GM12878 (cell line): ENCODE measurements at regions not wholly inside any gene's neighbourhood (a gene's known extent, or its start where the extent isn't known, plus 50 kb on each side); places are given as distances from the start of the nearest gene placed in this dataset.

Source experiments
- ATAC-seq: fragments of 200-7000 bp; cut with Tn5 transposase; 3 replicates; pipeline ENCODE4 v1.9.1; 2020; ENCODE audit warnings: mild to moderate bottlenecking, moderate library complexity
- BruUV-seq: library from RNA; stranded (reverse); fragments of 400-500 nt; replicated peaks from 2 replicates; lab custom pipeline; 2021; lab: Mats Ljungman, UMichigan
- CTCF ChIA-PET: fragments of 300-600 bp; sonication (Branson Sonifier 250); formaldehyde crosslinking; extraction: SDS; loops from one replicate; lab custom pipeline; 2021; ENCODE audit warnings: inconsistent platforms; lab: Yijun Ruan, JAX
- POLR2A ChIA-PET: fragments of 350-600 bp; formaldehyde crosslinking; extraction: SDS; loops from one replicate; lab custom pipeline; 2021; ENCODE audit warnings: inconsistent platforms; lab: Charles Lee
- RAD21 ChIA-PET: fragments of 300-600 bp; sonication (Branson Sonifier 250); formaldehyde crosslinking; loops from one replicate; lab custom pipeline; 2023; ENCODE audit warnings: antibody characterized with exemption; ENCODE audit not compliant: unreplicated experiment; lab: Charles Lee
- SMC1A ChIA-PET: fragments of 300-600 bp; sonication (Branson Sonifier 250); formaldehyde crosslinking; loops from one replicate; lab custom pipeline; 2023; ENCODE audit not compliant: unreplicated experiment, uncharacterized antibody; lab: Charles Lee
- DNase-seq: peaks from one replicate; pipeline ENCODE4 v3.0.0-alpha.2; 2011; ENCODE audit warnings: low read depth, low spot score
- FAIRE-seq: peaks from 3 replicates; lab custom pipeline; 2011; peaks lifted over from hg19 to GRCh38; lab: Jason Lieb, UNC
- H2AFZ ChIP-seq: 2 replicates; pipeline ENCODE4 v1.6.0; 2011; ENCODE audit warnings: low read depth, low read length, control low read depth; ENCODE audit not compliant: control insufficient read depth
- H3K27ac ChIP-seq: 2 replicates; pipeline ENCODE4 v1.5.1; 2011; ENCODE audit warnings: control low read depth; ENCODE audit not compliant: control insufficient read depth, insufficient read depth
- H3K27me3 ChIP-seq, 2 experiments: replicated peaks in 1 of 2; 2 replicates each; pipeline versions ENCODE4 v1.6.0 to v1.6.1; 2011; ENCODE audit warnings: low read length in 1 of 2; ENCODE audit not compliant: control insufficient read depth in 2 of 2, insufficient read depth in 2 of 2
- H3K36me3 ChIP-seq, 2 experiments: 2 replicates each; pipeline ENCODE4 v1.5.1; 2011; ENCODE audit warnings: low read length in 1 of 2; ENCODE audit not compliant: control insufficient read depth in 2 of 2, insufficient read depth in 2 of 2
- H3K4me1 ChIP-seq: 2 replicates; pipeline ENCODE4 v1.6.1; 2011; ENCODE audit warnings: mild to moderate bottlenecking, low read length, moderate library complexity, mixed read lengths; ENCODE audit not compliant: control insufficient read depth, insufficient read depth
- H3K4me2 ChIP-seq: 2 replicates; pipeline ENCODE4 v1.6.0; 2011; ENCODE audit warnings: control low read depth; ENCODE audit not compliant: control insufficient read depth, insufficient read depth
- H3K4me3 ChIP-seq: fragments of 200-600 bp; sonication (generic); 2 replicates; pipeline ENCODE4 v1.5.1; 2016
- H3K79me2 ChIP-seq: 2 replicates; pipeline ENCODE4 v1.6.0; 2011; ENCODE audit warnings: low read length; ENCODE audit not compliant: control insufficient read depth, insufficient read depth
- H3K9ac ChIP-seq: 2 replicates; pipeline ENCODE4 v1.8.0; 2011; ENCODE audit warnings: low read length, control low read depth, mixed read lengths; ENCODE audit not compliant: control insufficient read depth, insufficient read depth
- H3K9me3 ChIP-seq: replicated peaks from 3 replicates; pipeline ENCODE4 v1.5.1; 2011; ENCODE audit warnings: mild to moderate bottlenecking, low read length; ENCODE audit not compliant: control insufficient read depth, insufficient read depth
- H4K20me1 ChIP-seq: 2 replicates; pipeline ENCODE4 v1.6.0; 2011; ENCODE audit not compliant: control insufficient read depth, insufficient read depth
- CBX3 ChIP-seq: fragments of 200-600 bp; sonication (generic); IDR thresholded peaks from 2 replicates; pipeline ENCODE4 v1.6.1; 2016; ENCODE audit warnings: low read depth, borderline replicate concordance
- CHD1 ChIP-seq: IDR thresholded peaks from 2 replicates; pipeline ENCODE4 v1.6.1; 2012; ENCODE audit warnings: low read depth, low read length, improper control_type of control experiment
- CHD4 ChIP-seq: fragments of 200-600 bp; sonication (generic); IDR thresholded peaks from 2 replicates; pipeline ENCODE4 v1.6.1; 2016; ENCODE audit warnings: mild to moderate bottlenecking
- FOS ChIP-seq: IDR thresholded peaks from 3 replicates; pipeline ENCODE4 v1.6.1; 2011; ENCODE audit warnings: borderline replicate concordance; ENCODE audit not compliant: insufficient read length; ENCODE audit errors: extremely low read depth
- HDGF ChIP-seq: fragments of 450-650 bp; IDR thresholded peaks from 2 replicates; pipeline ENCODE4 v1.6.1; 2016; ENCODE audit warnings: antibody characterized with exemption
- MTA2 ChIP-seq: fragments of 450-650 bp; IDR thresholded peaks from 2 replicates; pipeline ENCODE4 v1.6.1; 2016; ENCODE audit warnings: low read depth, mild to moderate bottlenecking, moderate library complexity
- WGBS: methylation state at CpG from one replicate; pipeline ENCODE4 v1.1.6; 2016; ENCODE audit warnings: low lambda C conversion rate; ENCODE audit not compliant: insufficient replicate concordance, insufficient coverage; ENCODE audit errors: missing lambda C conversion rate; 5-methylcytosine and 5-hydroxymethylcytosine counted together
- in situ Hi-C: fragments of 300-500 bp; cut with MboI; formaldehyde crosslinking; loops from 9 replicates; pipeline ENCODE4 v1.14.3; 2018; ENCODE audit warnings: mixed read lengths
- intact Hi-C: fragments of 100-400 bp; cut with micrococcal nuclease; formaldehyde crosslinking; loops from one replicate; pipeline ENCODE4 v1.14.2; 2022; ENCODE audit not compliant: unreplicated experiment
- TF ChIP-seq, protein P1 (sequence below): IDR thresholded peaks from 2 replicates; pipeline ENCODE4 v1.6.1; 2012; ENCODE audit warnings: low read depth, low read length, improper control_type of control experiment
- TF ChIP-seq, protein P2 (sequence below): IDR thresholded peaks from 2 replicates; pipeline ENCODE4 v1.6.1; 2011; ENCODE audit warnings: borderline replicate concordance, low read depth, mild to moderate bottlenecking, moderate library complexity, low read length; ENCODE audit not compliant: insufficient read depth, poor library complexity, severe bottlenecking
- TF ChIP-seq, protein P3 (sequence below): fragments of 450-650 bp; conservative IDR thresholded peaks from 2 replicates; pipeline ENCODE4 v1.6.1; 2017; ENCODE audit warnings: mild to moderate bottlenecking, moderate library complexity

DNA sequence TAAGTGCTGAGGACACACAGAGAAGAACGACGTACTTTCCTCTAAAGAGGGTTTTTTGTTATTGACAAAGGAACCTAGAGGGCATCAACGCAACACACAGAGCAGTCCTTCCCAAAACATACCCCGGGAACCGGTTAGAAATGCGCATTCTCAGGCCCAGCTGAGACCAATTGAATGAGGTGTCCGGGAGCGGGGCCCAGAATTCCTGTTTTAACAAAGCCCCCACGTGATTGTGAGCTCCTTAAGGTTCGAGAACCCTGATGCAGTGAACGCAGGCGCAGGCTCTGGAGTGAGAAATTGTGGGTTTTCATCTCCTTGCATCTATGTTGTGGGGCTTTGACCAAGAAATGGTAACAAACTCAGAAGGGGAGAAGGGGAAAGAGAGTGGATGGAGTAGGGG, 51.0 kb upstream of the TBX3 start:
- WGBS = 23% methylated on average over 12 of the region's 12 CpGs
- no peaks in the 10 kb centered on the region for H4K20me1 ChIP-seq
- POLR2A ChIA-PET = no interaction called here
- H3K27ac ChIP-seq = no peak overlapping the region
- RAD21 ChIA-PET = no interaction called here
- in situ Hi-C loops (no loop called here), intact Hi-C loops (no loop called here)
- no peak overlapping the region for H2AFZ ChIP-seq
- DNase-seq = no peak
- no peak overlapping the region for H3K4me3 ChIP-seq
- SMC1A ChIA-PET = no interaction called here
- CTCF ChIA-PET = no interaction called here
- H3K27me3 ChIP-seq = no peaks in the 10 kb centered on the region
- no peaks in the 10 kb centered on the region for H3K79me2 ChIP-seq
- no peaks in the 10 kb centered on the region; the same call in 2 of the 3 replicates for H3K9me3 ChIP-seq
- ATAC-seq = no peak
- no peak overlapping the region for H3K9ac ChIP-seq
- no peak overlapping the region for H3K4me2 ChIP-seq
- H3K4me1 ChIP-seq = no peaks in the 10 kb centered on the region
- no TSS peak for BruUV-seq
- H3K36me3 ChIP-seq = no peaks in the 10 kb centered on the region
- no peak for FAIRE-seq
- no peak for TF ChIP-seq FOS
- TF ChIP-seq HDGF = no peak
- TF ChIP-seq, protein P1, sequence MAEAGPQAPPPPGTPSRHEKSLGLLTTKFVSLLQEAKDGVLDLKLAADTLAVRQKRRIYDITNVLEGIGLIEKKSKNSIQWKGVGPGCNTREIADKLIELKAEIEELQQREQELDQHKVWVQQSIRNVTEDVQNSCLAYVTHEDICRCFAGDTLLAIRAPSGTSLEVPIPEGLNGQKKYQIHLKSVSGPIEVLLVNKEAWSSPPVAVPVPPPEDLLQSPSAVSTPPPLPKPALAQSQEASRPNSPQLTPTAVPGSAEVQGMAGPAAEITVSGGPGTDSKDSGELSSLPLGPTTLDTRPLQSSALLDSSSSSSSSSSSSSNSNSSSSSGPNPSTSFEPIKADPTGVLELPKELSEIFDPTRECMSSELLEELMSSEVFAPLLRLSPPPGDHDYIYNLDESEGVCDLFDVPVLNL = no peak
- TF ChIP-seq MTA2 = no peak
- no peak for TF ChIP-seq CBX3
- no peak for TF ChIP-seq CHD1
- TF ChIP-seq, protein P2, sequence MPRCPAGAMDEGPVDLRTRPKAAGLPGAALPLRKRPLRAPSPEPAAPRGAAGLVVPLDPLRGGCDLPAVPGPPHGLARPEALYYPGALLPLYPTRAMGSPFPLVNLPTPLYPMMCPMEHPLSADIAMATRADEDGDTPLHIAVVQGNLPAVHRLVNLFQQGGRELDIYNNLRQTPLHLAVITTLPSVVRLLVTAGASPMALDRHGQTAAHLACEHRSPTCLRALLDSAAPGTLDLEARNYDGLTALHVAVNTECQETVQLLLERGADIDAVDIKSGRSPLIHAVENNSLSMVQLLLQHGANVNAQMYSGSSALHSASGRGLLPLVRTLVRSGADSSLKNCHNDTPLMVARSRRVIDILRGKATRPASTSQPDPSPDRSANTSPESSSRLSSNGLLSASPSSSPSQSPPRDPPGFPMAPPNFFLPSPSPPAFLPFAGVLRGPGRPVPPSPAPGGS = no peak
- no peak for TF ChIP-seq CHD4
- TF ChIP-seq, protein P3, sequence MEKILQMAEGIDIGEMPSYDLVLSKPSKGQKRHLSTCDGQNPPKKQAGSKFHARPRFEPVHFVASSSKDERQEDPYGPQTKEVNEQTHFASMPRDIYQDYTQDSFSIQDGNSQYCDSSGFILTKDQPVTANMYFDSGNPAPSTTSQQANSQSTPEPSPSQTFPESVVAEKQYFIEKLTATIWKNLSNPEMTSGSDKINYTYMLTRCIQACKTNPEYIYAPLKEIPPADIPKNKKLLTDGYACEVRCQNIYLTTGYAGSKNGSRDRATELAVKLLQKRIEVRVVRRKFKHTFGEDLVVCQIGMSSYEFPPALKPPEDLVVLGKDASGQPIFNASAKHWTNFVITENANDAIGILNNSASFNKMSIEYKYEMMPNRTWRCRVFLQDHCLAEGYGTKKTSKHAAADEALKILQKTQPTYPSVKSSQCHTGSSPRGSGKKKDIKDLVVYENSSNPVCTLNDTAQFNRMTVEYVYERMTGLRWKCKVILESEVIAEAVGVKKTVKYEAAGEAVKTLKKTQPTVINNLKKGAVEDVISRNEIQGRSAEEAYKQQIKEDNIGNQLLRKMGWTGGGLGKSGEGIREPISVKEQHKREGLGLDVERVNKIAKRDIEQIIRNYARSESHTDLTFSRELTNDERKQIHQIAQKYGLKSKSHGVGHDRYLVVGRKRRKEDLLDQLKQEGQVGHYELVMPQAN = no peak
- TF ChIP-seq, all 136 proteins: peak for 0
